GDM1 (cell line): ENCODE measurements at regions not wholly inside any gene's neighbourhood (a gene's known extent, or its start where the extent isn't known, plus 50 kb on each side); places are given as distances from the start of the nearest gene placed in this dataset.

ENCODE experiments used
- DNase-seq: peaks from one replicate; lab custom pipeline; 2025; lab: John Stamatoyannopoulos, UW

DNA sequence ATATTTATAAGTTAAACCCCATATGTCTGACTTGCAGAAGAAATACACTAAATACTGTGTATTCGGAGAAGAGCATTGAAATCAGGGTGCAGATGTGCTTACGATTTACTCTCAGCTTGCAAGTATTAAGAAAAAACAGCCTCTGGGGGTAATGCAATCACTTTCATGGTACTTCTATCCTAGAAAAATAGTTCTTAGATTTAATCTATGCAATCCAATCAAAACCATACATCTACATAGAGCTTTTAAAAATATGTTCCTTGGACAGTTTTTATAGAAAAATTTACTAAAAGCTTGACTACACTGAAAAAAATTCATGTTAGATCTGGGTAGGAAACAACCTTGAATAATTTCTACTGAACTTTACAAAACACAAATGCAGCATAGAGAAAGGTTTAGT is 890.3 kb upstream of the ADGRL2 start:
- DNase-seq = no peak

- DNase-seq = no peak
Measured at GRCh38 chr1:80909172-80909784, 891.5 kb upstream of the ADGRL2 start.

GRCh38 chr1:80896781-80897356 is 903.9 kb upstream of the ADGRL2 start:
- DNase-seq = no peak

DNA sequence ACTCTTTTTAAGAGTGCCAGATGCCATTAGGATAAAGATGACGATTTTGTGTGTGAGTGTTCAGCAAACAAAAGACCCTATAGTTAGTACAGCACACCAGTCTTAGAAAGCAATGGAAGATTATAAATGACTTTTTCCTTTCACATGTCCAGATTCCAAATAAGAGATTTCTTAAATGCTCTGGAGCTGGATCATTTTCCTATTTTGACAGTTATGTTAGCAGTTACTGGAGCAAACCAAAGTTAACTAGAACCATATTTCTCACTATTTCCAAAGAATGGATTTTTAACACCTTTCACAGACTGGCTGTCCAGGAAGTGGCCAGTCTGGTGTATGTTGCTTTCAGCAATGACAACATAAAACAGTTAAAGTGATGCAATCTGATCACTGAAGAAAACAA is 905.8 kb upstream of the ADGRL2 start:
- DNase-seq = no peak

DNA sequence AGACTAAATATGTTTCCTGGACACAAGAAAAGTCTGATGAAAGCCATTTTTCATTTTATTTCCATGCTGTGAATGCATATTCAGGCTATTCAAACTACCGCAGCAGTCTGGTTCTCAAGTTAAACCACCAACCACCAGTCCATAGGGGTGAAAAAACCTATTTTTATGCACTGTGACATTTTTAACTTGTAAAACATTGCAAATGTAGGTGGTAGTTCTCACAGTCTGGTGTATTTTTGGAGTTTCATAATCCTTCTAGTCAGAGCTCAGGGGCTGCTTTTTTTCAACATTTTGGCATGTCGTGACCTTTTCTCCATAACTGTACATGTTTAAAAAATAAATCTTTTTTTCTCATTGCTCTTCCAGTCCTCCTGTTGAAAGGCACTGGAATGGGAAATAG is 907.6 kb upstream of the ADGRL2 start:
- no peak for DNase-seq

DNA sequence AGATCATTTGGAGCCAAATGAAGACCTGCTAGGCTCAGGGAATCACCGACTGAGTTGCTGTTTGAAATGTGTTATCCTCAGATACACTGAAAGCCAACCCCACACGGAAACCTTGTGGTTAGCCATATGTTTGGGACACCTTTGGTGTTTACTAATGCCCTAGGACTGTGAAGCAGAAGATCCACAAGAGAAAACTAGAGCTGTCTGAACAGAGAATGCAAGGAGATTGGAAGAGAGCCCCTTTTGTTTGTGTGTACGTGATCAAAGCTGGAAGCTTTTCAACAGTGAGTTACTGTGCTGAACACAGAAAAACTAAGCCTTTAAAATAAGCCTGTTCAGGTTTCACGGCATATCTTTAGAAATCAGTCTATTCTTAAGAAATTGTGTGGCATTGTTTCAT is 908.2 kb upstream of the ADGRL2 start:
- DNase-seq = no peak

GRCh38 chr1:80891871-80892270 is 908.9 kb upstream of the ADGRL2 start:
- no peak for DNase-seq

DNA sequence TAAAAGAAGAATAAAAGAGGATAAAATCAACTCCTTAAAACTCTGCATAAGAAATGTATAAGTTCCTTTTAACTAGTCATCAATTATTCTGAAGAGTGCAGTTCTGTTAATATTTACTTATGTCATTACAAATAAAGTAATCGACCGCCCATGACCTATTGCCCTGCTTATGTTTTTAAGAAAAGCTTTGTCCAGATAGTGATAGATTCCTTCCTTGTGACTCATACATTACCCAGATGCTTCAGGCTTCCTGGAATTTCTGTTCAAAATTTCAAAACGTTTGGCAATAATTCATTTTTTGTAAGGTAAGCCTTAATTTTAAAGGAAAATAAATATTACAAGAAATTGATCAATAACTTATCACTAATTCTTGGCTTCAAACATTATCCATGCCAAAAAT is 918.2 kb upstream of the ADGRL2 start:
- no peak for DNase-seq

GRCh38 chr1:80878343-80878742 is 922.4 kb upstream of the ADGRL2 start:
- DNase-seq = no peak

DNA sequence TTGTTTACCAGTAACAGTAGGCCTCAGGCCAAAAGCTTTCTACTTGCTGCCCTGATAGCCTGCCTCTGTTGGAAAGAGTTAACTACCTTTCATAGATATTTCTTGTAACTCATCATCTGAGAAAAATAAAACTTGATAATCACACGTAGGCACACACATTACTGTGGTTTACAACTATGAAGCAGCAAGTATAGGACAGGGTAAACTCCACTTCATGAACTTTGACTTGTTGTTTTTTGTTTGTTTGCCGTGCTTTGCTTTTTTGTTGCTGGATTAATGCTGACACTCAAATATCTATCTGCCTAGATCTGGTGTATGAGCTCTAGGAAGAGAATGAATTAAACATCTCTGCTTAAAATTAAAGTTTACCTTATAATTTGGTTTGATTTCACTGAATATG is 924.7 kb upstream of the ADGRL2 start:
- DNase-seq = no peak

DNA sequence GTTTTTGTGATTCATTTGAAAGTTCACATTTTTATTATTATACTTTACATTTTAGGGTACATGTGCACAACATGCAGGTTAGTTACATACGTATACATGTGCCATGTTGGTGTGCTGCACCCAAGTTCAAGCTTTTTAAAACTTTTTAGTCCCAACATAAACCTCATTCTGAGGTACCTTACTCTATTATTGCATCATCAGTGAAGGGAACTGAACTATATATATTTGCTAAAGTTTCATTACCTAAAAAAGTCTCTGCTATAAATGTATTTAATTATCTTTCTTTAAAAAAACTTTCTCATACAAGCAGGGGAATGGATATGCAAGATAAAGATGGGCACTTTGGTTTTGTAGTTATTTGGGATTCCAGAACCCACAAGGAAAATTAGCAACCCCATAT is 931.4 kb upstream of the ADGRL2 start:
- no peak for DNase-seq

- DNase-seq = no peak
Measured at GRCh38 chr1:80847904-80848303, 952.8 kb upstream of the ADGRL2 start.

- DNase-seq = no peak
Measured at GRCh38 chr1:80846966-80847365, 953.8 kb upstream of the ADGRL2 start.

- DNase-seq = no peak
Measured at GRCh38 chr1:80842796-80843195, 957.9 kb upstream of the ADGRL2 start.

DNA sequence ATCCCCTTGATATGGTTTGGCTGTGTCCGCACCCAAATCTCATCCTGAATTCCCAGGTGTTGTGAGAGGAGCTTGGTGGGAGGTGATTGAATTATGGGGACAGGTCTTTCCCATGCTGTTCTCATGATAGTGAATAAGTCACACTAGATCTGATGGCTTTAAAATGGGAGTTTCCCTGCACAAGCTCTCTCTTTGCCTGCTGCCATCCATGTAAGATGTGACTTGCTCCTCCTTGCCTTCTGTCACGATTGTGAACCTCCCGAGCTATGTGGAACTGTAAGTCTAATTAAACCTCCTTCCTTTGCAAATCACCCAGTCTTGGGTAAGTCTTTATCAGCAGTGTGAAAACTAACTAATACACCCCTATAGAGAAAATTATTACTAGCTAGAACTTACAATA is 959.5 kb upstream of the ADGRL2 start:
- DNase-seq = no peak

GRCh38 chr1:80837066-80837465 is 963.7 kb upstream of the ADGRL2 start:
- no peak for DNase-seq

DNA sequence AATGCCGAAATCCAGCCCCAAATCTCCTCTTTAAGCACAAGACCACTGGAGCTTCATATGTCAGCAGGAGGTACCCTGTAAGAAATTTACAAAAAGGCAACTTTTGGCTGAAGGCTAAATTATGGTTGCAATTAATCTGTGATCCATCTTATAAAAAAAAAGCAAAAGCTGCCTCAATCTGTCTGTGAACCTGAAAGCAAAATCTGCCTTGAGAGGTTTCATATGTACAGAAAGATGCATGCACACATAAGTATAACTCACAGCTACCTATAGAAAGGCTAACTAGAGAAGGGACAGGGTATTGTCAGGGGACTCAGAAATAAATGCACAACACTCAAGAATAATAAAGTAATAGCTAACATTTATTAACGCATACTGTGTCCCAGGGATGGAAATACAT is 964.2 kb upstream of the ADGRL2 start:
- DNase-seq = no peak

DNA sequence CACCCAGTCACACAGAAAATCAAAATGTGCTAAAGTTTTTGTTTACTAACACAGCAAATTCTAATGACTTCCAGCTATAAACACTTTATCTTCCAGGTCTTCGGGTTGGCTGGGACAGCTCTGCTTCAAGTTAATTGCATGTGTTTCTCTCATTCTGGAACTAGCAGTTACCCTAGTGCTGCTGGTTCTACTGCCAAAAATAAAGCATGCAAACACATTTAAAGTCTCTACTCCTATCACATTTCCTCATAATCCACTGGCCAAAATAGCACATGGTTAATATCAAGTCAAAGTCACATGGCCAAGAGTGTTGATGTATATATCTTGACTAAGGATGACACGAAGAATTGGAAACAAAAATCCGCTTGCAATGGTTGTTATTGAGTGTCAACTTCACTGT is 973.1 kb upstream of the ADGRL2 start:
- no peak for DNase-seq

GRCh38 chr1:80825067-80825466 is 975.7 kb upstream of the ADGRL2 start:
- no peak for DNase-seq

DNA sequence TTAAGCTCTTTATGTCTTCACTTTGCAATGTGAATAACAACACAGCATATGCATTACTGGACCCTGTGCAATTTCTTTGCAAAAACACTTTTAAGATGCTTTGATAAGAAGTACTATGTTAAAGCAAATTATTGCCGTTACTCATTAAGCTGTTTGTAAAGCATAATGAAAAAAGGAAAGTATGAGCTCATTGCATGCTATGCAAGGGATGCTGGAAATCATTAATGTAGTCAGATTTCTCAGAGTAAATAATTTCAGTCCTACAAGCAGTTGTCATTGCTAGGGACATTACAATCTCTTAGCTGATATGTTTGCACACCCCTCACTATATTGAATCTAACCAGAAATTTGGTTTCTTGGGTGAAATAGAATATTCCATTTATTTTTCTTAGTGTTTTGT is 982.5 kb upstream of the ADGRL2 start:
- no peak for DNase-seq

- DNase-seq = no peak
Measured at GRCh38 chr1:80807981-80808380, 992.8 kb upstream of the ADGRL2 start.

DNA sequence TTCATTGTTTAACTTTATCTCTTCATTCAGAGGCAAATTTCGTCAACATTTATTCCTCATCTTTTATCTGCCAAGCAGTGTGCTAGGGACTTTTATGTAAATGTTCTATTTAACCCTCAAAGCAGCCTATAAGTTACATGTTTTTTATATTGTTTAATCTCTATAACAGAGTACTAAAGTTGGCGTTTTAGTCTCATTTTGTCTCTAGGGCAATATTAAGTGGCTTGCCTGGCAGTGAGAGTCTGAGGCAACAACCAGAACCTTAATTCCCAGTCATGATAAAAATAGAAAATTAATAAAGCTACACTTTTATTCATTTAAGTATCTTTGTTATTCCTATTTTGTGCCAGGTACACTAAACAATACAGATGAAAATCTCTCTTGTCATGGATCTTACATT is 994.3 kb upstream of the ADGRL2 start:
- DNase-seq = no peak

DNA sequence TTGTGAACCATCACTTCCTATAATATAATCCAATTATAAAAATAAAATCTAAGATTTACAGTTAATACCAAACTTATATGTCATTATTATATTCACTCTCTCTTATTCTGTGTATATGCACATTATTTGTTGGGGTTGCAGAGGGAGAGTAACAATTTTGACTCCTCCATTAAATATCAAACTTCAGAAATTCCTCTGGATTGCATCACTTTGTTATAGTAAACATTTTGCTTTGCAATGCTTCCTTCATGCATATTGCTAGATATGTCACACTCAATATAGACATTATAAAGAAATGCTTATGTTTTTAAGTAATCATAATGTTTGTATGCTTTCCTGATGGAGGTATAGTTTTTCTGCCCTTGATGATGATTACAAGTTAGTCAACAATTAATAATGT is 999.0 kb upstream of the ADGRL2 start:
- no peak for DNase-seq

DNA sequence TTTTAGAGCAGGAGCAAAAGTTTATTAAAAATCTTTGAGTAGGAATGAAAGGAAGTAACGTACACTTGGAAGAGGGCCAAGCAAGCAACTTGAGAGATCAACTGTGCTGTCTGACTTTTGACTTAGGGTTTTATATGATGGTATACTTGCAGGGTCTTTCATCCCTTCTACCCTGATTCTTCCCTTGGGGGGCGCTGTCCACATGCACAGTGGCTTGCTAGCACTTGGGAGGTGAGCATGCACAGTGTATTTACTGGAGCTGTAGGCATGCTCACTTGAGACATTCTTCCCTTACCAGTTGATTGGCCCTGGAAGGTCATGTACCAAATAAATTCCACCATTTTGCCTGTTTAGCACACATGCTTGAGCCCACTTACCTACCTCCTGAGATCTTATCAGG is 1001.3 kb upstream of the ADGRL2 start:
- no peak for DNase-seq

DNA sequence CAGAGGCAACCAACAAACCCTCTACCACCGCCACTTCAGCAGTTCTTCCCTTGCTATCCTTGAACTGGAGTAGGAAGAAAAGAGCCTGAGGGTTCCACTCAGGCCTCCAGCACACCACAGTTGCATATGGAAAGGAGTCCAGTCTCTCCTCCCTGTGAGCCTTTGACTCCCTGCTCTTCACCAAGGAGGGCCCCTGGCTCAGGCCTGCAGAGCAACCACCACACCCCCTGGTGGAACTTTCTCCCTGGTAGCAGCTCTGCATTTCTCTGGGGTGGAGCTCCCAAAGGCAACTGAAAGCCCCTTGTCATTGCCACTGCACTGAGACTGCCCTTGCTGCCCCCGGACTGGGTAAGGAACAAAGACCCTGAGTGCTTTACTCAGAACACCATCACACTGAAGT is 1021.5 kb upstream of the ADGRL2 start:
- no peak for DNase-seq
